ENCODE measurements at regions not wholly inside any gene's neighbourhood (a gene's known extent, or its start where the extent isn't known, plus 50 kb on each side); places are given as distances from the start of the nearest gene placed in this dataset.
"Not testable (repeated sequence)": the region's sequence is repeated elsewhere in the genome, so short reads cannot be mapped to it uniquely, and the experiment has no call there.

DNA sequence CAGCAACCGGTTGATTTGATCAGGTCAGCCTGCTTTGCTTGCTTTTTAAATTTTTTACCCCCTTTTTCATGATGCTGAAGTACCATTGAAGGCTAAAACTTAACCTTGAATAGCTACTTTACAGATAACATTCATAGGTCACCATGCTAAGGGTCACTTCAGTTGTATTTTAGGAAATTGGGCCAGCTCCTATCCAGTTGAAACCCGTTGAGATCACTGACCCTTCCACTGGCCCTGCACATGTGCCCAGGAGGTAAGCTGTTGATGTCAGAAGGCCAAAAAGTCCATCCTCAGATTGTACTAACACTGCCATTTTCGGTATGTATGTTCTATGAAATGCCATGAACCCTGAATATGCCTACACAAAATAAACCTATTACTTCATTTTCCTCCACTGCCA is 133.0 kb upstream of the FAT4 start:
- Histone ChIP-seq H3K27ac (no peak overlapping the region), H3K9me3 (no peaks in the 10 kb centered on the region), H3K27me3 (ENCODE audit: insufficient read depth in 3 of 3, low read length in 2 of 3) (no peaks in the 10 kb centered on the region), H3K4me1 (no peaks in the 10 kb centered on the region), H3K4me3 (no peak overlapping the region), H3K36me3 (ENCODE audit: insufficient read depth in 1 of 2, low read depth in 1 of 2) (no peaks in the 10 kb centered on the region)
- 82 to 90% (median 87%) methylated on average over 3 of the region's 3 CpGs for WGBS, 3 donors
- intact Hi-C loops (cut with DNase I) = no loop called here
- no peak for ATAC-seq
- no peak for DNase-seq
- TF ChIP-seq, protein P1, sequence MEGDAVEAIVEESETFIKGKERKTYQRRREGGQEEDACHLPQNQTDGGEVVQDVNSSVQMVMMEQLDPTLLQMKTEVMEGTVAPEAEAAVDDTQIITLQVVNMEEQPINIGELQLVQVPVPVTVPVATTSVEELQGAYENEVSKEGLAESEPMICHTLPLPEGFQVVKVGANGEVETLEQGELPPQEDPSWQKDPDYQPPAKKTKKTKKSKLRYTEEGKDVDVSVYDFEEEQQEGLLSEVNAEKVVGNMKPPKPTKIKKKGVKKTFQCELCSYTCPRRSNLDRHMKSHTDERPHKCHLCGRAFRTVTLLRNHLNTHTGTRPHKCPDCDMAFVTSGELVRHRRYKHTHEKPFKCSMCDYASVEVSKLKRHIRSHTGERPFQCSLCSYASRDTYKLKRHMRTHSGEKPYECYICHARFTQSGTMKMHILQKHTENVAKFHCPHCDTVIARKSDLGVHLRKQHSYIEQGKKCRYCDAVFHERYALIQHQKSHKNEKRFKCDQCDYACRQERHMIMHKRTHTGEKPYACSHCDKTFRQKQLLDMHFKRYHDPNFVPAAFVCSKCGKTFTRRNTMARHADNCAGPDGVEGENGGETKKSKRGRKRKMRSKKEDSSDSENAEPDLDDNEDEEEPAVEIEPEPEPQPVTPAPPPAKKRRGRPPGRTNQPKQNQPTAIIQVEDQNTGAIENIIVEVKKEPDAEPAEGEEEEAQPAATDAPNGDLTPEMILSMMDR (IDR thresholded peaks at IDR 0.05) = no peak

DNA sequence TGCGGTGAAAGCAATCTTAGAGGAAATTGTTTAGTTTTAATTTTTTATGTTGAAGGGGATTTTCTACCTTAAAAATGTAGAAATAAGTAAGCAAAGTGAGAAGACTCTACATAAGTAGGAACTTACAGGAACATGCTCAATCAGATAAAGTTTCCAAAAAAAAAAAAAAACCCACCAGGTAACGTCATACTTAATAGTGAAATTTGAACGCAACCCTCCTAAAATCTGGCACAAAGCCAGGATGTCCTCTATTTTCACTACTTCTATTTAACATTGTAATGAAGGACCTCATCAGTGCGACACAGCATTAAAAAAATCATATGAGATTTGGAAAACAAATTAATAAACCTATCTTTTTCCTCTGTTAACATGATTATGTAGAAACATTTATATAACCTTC is 135.0 kb upstream of the FAT4 start:
- no peak for ATAC-seq

DNA sequence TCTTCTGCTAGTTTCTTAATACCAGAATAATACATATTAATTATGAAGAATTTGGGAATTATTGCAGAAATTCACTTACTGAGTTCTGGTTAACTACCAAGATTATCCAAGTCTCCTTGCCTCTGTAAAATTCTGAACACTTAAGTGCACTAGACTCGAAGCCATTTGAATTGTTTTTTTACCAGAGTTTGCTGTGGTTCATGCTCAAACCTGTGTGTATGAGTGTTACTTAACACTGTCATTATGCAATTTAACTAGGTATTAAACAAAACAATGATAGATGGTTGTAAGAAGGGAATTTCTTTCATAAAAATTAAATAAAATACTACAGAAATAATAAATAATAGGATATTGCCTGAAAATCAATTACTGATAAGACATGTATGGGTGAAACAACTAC is 145.6 kb upstream of the FAT4 start:
- no peaks in the 10 kb centered on the region for H3K4me1 ChIP-seq
- H3K36me3 ChIP-seq (ENCODE audit: insufficient read depth in 1 of 2, low read depth in 1 of 2) = no peaks in the 10 kb centered on the region
- TF ChIP-seq, protein P1 (IDR thresholded peaks at IDR 0.05) = no peak
- H3K4me3 ChIP-seq = no peak overlapping the region
- H3K27me3 ChIP-seq (ENCODE audit: insufficient read depth in 3 of 3, low read length in 2 of 3) = no peaks in the 10 kb centered on the region
- no peaks in the 10 kb centered on the region for H3K9me3 ChIP-seq
- 69 to 74% (median 74%) methylated on average over 1 of the region's 1 CpG for WGBS, 3 donors
- no peak overlapping the region for H3K27ac ChIP-seq
- DNase-seq = no peak
- intact Hi-C loops (cut with DNase I) = no loop called here
- ATAC-seq = no peak

More for the DNA sequence above, 135.0 kb upstream of the FAT4 start:
- Histone ChIP-seq H3K36me3 (ENCODE audit: insufficient read depth in 1 of 2, low read depth in 1 of 2) (no peaks in the 10 kb centered on the region), H3K27ac (no peak overlapping the region), H3K27me3 (ENCODE audit: insufficient read depth in 3 of 3, low read length in 2 of 3) (no peaks in the 10 kb centered on the region), H3K9me3 (no peaks in the 10 kb centered on the region), H3K4me1 (no peaks in the 10 kb centered on the region), H3K4me3 (no peak overlapping the region)
- WGBS, 3 donors = 81 to 88% (median 82%) methylated on average over 4 of the region's 4 CpGs
- no peak for DNase-seq
- TF ChIP-seq, protein P1 (IDR thresholded peaks at IDR 0.05) = no peak
- intact Hi-C loops (cut with DNase I) = no loop called here

DNA sequence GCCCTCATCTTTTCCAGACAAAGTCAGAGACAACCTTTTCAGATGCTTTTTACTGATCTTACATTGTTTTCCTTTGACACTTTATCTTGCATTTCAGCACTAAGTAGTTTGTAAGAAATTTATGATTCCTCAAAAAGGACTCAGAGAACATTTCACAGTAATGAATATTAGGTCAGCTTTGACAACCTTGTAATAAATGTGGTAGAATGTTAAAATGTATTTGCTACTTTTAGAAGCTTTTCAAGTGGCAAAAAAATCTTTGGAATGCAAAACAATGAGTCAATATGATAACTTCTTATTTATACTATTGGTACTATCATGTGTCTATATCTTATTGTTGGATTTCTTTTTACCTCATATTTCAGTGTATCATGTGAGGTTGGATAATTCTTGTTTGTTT is 146.2 kb upstream of the FAT4 start:
- no peak for DNase-seq
- no peaks in the 10 kb centered on the region for H3K9me3 ChIP-seq
- ATAC-seq = no peak
- H3K4me1 ChIP-seq = no peaks in the 10 kb centered on the region
- no peak overlapping the region for H3K27ac ChIP-seq
- TF ChIP-seq, protein P1 (IDR thresholded peaks at IDR 0.05) = no peak
- intact Hi-C loops (cut with DNase I) = no loop called here
- no peaks in the 10 kb centered on the region for H3K27me3 ChIP-seq (ENCODE audit: insufficient read depth in 3 of 3, low read length in 2 of 3)
- no peaks in the 10 kb centered on the region for H3K36me3 ChIP-seq (ENCODE audit: insufficient read depth in 1 of 2, low read depth in 1 of 2)
- H3K4me3 ChIP-seq = no peak overlapping the region

DNA sequence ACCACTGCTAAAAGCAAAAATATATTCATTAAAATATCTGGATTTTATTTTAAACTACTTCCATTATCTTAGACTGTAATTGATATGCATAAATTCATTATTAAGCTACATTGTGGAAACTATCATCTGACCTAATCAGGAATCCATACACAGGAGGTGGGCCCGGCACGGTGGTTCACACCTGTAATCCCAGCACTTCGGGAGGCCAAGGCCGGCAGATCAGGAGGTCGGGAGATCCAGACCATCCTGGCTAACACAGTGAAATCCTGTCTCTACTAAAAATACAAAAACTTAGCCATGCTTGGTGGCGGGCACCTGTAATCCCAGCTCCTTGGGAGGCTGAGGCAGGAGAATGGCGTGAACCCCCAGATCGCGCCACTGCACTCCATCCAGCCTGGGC is 148.7 kb upstream of the FAT4 start:
- H3K27me3 ChIP-seq (ENCODE audit: insufficient read depth in 3 of 3, low read length in 2 of 3); H3K9me3 ChIP-seq; DNase-seq; intact Hi-C loops (cut with DNase I); H3K4me3 ChIP-seq; H3K4me1 ChIP-seq; ATAC-seq; H3K36me3 ChIP-seq (ENCODE audit: insufficient read depth in 1 of 2, low read depth in 1 of 2); H3K27ac ChIP-seq: not testable (repeated sequence)
- WGBS, 3 donors = 93 to 97% (median 97%) methylated on average over 9 of the region's 9 CpGs

Data from psoas muscle (tissue), 7 donors.